ENCODE measurements at regions not wholly inside any gene's neighbourhood (a gene's known extent, or its start where the extent isn't known, plus 50 kb on each side); places are given as distances from the start of the nearest gene placed in this dataset.

- no peak for TF ChIP-seq CTCF (IDR thresholded peaks at IDR 0.05)
- H3K4me1 Mint-ChIP-seq (ENCODE audit: low read depth) = peaks cover 15% of the 10 kb centered on the region
- H3K27ac Mint-ChIP-seq (ENCODE audit: unreplicated experiment) = no peak overlapping the region
- H3K36me3 Mint-ChIP-seq (ENCODE audit: low read depth) = no peaks in the 10 kb centered on the region
- no peak overlapping the region for H3K4me3 Mint-ChIP-seq (ENCODE audit: unreplicated experiment)
- peaks cover 8% of the 10 kb centered on the region for H3K27me3 Mint-ChIP-seq (ENCODE audit: low read depth)
- peak; percentile 57 for DNase-seq (ENCODE audit: low spot score)
- peaks cover 5% of the 10 kb centered on the region for H3K9me3 Mint-ChIP-seq (ENCODE audit: low read depth)
These were observed 155.0 kb downstream of the OAT start for GRCh38 chr10:124263726-124264125.

DNA sequence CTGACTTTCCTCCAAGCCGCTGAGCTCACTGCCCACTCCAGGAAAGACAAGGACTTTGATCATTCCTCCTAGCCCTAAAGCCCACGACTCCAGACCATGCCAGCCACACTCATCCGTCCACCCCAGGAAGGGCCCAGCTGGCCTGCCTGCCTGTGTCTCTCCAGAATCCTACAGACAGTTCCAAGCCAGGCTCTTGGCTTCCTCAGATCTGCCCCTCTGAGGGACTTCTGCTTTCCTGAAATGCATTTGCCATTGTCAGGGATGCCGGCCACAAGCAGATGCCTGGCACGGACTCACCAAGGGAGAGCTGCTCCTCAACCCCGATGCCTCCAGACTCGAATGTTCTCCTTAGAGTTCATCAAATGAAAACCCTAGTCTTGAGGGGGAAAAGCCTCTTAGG, 155.8 kb downstream of the OAT start:
- Mint-ChIP-seq H3K27ac (ENCODE audit: unreplicated experiment) (no peak overlapping the region), H3K9me3 (ENCODE audit: low read depth) (peaks cover 7% of the 10 kb centered on the region), H3K36me3 (ENCODE audit: low read depth) (no peaks in the 10 kb centered on the region), H3K4me3 (ENCODE audit: unreplicated experiment) (no peak overlapping the region), H3K4me1 (ENCODE audit: low read depth) (peaks cover 13% of the 10 kb centered on the region), H3K27me3 (ENCODE audit: low read depth) (peaks cover 8% of the 10 kb centered on the region)
- TF ChIP-seq CTCF (IDR thresholded peaks at IDR 0.05) = no peak
- DNase-seq (ENCODE audit: low spot score) = peak; percentile 27

GRCh38 chr10:124262234-124262865, 156.4 kb downstream of the OAT start:
- H3K36me3 Mint-ChIP-seq (ENCODE audit: low read depth) = no peaks in the 10 kb centered on the region

DNA sequence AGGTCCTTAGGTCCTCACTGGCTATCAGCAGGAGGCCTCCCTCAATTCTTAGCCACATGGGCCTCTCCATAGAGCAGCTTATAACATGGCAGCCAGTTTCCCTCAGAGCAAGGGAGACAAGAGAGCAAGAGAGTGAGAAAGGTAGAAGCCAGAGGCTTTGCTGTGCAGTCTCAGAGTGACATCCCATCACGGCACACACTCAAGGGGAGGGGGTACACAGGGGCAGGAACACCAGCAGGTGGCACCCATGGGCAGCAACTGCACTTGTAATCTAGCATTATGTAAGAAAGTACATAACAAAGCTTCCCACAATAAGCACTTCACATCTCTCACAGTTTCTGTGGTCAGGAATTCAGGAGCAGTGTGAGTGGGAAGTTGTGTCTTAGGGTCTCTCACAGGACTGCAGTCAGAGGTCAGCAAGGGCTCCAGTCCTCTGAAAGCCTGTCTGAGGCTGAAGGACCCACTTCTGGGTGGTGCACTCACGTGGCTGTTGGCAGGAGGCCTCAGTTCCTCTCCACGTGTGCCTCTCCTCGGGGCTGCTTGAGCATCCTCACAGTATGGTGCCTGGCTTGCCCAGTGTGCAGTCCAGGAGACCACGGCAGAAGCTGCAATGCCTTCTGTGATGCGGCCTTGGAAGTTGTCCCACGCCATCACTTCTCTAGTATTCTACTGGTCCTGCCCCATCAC, 159.4 kb downstream of the OAT start:
- Mint-ChIP-seq H3K4me3 (ENCODE audit: unreplicated experiment) (no peak overlapping the region), H3K9me3 (ENCODE audit: low read depth) (peaks cover 10% of the 10 kb centered on the region), H3K36me3 (ENCODE audit: low read depth) (peaks cover 1% of the 10 kb centered on the region), H3K27me3 (ENCODE audit: low read depth) (peaks cover 14% of the 10 kb centered on the region), H3K27ac (ENCODE audit: unreplicated experiment) (no peak overlapping the region), H3K4me1 (ENCODE audit: low read depth) (no peaks in the 10 kb centered on the region)
- TF ChIP-seq CTCF (IDR thresholded peaks at IDR 0.05) = peak; percentile 59
- no peak for DNase-seq (ENCODE audit: low spot score)

More at GRCh38 chr10:124262234-124262865, 156.4 kb downstream of the OAT start:
- H3K9me3 Mint-ChIP-seq (ENCODE audit: low read depth) = peaks cover 7% of the 10 kb centered on the region
- H3K27ac Mint-ChIP-seq (ENCODE audit: unreplicated experiment) = no peak overlapping the region
- H3K4me3 Mint-ChIP-seq (ENCODE audit: unreplicated experiment) = no peak overlapping the region
- TF ChIP-seq CTCF (IDR thresholded peaks at IDR 0.05) = no peak
- peak; percentile 68 for DNase-seq (ENCODE audit: low spot score)
- H3K27me3 Mint-ChIP-seq (ENCODE audit: low read depth) = peaks cover 9% of the 10 kb centered on the region
- H3K4me1 Mint-ChIP-seq (ENCODE audit: low read depth) = peaks cover 7% of the 10 kb centered on the region

GRCh38 chr10:124257781-124258180, 160.9 kb downstream of the OAT start:
- H3K9me3 Mint-ChIP-seq (ENCODE audit: low read depth) = peaks cover 10% of the 10 kb centered on the region
- H3K4me1 Mint-ChIP-seq (ENCODE audit: low read depth) = no peaks in the 10 kb centered on the region
- no peak overlapping the region for H3K27ac Mint-ChIP-seq (ENCODE audit: unreplicated experiment)
- no peak overlapping the region for H3K4me3 Mint-ChIP-seq (ENCODE audit: unreplicated experiment)
- peaks cover 12% of the 10 kb centered on the region for H3K27me3 Mint-ChIP-seq (ENCODE audit: low read depth)
- no peak for DNase-seq (ENCODE audit: low spot score)
- TF ChIP-seq CTCF (IDR thresholded peaks at IDR 0.05) = no peak
- peaks cover 1% of the 10 kb centered on the region for H3K36me3 Mint-ChIP-seq (ENCODE audit: low read depth)
